HPDE6-E6E7 (cell line): ENCODE measurements at regions not wholly inside any gene's neighbourhood (a gene's known extent, or its start where the extent isn't known, plus 50 kb on each side); places are given as distances from the start of the nearest gene placed in this dataset.

Experiments used
- DNase-seq: peaks from one replicate; pipeline ENCODE4 v3.0.0; 2011; ENCODE audit warnings: missing footprints; ENCODE audit errors: extremely low spot score

DNA sequence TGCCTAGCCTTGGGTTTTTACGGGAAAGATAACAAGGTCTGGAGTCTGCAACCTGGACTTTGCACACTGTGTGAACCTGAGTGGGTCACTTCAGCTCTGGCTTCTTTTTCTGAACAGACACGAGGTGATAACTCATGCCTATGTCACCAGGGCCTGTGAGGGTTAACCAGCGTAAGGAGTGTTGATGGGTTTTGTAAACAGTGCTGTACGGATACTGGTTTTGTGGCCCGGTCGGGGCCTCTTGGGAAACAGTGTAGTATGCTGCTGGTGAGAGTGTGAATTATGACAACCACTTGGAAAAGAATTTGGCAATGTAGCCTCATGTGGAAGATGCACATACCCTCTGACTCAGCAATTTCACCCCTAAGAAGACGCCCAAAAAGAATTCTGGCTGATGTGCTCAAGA, 266.8 kb downstream of the MN1 start:
- no peak for DNase-seq

- no peak for DNase-seq
These were observed 266.1 kb downstream of the MN1 start for GRCh38 chr22:27535452-27535851.

GRCh38 chr22:27537501-27537900, 264.1 kb downstream of the MN1 start:
- no peak for DNase-seq

GRCh38 chr22:27538666-27539065, 262.9 kb downstream of the MN1 start:
- no peak for DNase-seq

DNA sequence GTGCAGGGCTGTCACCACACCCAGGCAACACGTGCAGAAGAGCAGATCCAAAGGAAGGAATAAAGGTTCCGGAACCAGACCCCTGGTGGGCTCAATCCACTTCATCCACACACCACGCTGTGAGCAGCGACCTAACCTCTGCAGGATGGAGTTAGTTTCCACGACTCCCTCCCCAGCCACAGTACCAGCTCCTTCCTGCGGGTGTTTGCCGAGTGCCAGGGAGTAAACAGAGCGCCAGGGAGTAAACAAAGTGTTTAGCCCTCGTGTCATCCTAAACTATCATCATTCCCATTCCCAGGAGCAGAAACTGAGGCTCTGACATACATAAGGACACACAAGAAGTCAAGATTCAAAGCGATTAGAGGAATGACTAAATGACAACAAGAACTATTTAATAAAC, 261.3 kb downstream of the MN1 start:
- DNase-seq = no peak

- DNase-seq = no peak
These were observed 260.7 kb downstream of the MN1 start for GRCh38 chr22:27540656-27541396.

- no peak for DNase-seq
These were observed 259.7 kb downstream of the MN1 start for GRCh38 chr22:27541836-27542235.

- no peak for DNase-seq
These were observed 259.0 kb downstream of the MN1 start for GRCh38 chr22:27542602-27543001.

DNA sequence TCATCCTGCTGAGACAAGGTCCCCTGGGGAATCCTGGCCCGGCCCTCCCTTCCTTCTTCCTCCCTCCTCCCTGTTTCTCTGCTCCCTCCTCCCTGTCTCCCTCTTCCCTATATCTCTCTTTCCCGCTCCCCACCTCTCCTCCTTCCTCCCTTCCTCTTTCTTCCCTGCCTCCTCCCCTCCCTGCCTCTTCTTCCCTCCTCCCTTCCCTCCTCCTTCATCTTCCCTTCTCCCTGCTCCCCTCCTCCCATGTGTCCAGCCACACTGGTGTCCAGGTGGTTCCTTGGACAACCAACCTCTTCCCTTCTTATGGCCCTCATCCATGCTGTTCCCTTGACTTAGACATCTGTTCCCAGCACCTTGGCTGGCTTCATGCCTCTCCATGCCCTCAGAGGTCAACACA, 258.1 kb downstream of the MN1 start:
- DNase-seq = no peak

DNA sequence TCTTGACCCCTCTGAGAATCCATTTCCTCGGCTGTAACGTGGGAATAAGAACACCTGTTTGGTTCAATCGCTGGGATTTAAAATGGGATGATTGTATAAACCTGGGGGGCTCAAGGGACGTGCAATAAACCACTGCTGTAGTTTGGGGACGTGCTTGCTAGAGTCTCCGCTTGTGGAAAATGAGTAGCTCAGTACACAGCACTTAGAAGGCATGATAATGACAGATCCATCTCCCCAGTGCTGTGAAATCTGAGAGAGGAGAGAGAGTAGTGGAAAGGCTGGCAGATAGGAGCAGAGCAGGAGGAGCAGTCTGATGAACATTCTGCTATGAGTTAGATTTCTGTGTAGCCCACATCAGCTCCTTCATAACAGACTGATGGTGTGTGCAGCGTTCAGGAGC, 256.5 kb downstream of the MN1 start:
- DNase-seq = no peak

DNA sequence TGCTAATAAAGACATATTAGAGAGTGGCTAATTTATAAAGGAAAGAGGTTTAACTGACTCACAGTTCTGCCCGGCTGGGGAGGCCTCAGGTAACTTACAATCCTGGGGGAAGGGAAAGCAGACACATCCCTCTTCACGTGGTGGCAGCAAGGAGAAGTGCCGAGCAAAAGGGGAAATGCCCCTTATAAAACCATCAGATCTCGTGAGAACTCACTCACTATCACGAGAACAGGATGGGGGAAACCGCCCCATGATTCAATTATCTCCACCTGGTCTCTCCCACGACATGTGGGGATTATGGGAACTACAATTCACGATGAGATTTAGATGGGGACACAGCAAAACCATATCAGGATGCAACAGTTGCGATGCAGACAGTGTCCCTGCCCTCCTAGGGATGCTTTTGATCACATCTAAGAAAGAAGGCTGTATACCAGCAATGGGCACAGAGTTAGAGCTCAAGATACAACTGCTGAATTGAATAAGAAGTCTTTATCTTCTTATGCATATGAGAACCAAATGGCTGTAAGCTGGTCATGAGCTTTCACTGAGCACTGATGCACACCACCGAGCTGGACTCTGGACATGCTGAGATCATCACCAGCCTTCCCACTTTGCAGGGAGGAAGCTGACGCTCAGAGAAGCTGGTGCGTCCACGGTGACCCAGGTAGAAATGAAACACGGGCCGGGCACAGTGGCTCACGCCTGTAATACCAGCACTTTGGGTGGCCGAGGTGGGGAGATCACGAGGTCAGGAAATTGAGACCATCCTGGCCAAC, 255.2 kb downstream of the MN1 start:
- no peak for DNase-seq

- DNase-seq = no peak
These were observed 250.2 kb downstream of the MN1 start for GRCh38 chr22:27551402-27551801.

- DNase-seq = no peak
These were observed 249.4 kb downstream of the MN1 start for GRCh38 chr22:27552176-27552575.

- no peak for DNase-seq
These were observed 248.7 kb downstream of the MN1 start for GRCh38 chr22:27552863-27553262.

- DNase-seq = peak; percentile 36
These were observed 247.3 kb downstream of the MN1 start for GRCh38 chr22:27554106-27554811.

DNA sequence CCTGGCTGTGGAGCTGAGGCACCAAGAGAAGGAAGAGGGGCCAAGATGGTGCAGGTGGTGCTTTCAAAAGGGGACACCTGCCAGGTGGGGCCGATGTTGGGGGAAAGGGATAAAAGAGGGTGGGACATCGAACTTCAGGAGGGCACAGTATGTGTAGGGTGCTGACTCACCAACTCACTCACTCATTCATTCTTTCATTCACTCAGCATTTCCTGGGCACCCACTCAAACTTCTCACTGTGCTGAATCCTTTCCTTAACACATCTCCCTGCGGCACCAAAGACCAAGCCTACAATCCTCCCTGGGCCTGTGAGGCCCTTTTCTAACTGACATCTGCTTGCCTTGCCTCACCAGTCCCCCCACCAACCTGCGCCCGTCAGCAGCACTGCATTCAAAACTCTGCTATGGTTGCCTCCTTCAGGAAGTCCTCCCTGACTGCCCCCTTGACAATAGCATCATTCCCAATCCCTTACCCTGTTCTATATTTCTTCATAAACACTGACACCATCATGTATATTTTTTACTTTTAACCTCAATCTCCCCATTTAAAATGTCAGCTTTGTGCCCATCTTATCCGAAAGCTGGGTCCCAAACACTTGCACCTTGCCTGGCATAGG, 246.6 kb downstream of the MN1 start:
- DNase-seq = no peak

DNA sequence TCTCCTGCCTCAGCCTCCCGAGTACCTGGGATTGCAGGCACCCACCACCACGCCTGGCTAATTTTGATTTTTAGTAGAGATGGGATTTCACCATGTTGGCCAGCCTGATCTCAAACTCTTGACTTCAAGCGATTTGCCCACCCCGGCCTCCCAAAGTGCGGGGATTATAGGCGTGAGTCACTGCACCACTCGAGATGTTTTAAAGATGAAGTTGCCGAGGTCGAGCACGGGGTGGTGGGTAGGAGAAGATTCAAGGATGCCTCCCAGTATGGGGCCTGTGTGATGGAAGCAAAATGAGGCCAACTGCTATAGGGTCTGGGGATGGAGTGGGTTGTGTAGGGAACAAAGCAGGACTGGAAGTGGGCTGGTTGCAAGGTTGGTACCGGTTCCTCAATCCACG, 245.2 kb downstream of the MN1 start:
- DNase-seq = no peak

DNA sequence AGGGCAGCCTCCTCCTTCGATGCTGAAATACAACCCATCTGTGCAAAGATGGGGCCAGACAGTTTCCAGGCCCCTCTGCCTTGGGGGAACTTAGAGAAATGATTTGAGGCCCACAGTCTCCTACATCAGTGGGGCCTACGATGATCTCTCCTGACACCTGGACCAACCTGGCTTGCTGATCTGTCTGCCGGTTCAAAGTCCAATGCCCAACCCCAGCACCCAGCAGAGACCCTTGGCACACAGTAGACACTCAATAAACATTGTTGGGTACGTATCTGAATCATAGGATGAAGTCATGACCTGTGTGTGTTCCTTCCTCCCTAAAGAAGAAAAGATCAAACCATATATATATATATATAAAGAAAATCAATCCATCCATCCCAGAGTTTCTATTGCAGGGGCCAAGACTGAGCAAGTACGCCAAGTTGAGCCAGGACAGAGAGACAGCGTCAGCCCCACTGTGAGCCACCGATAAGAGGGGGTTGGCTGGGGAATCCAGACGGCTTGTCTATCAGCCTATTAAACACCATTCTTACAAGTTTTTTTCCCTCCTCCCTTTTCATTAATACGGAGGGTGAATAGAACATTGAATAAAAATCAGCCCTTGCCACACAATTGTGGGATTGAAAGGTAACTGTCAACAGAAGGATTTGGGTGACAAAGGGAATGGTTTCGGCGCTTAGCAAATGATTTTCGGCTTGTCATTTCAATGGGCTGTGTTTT, 244.1 kb downstream of the MN1 start:
- DNase-seq = no peak

GRCh38 chr22:27558658-27559371, 242.7 kb downstream of the MN1 start:
- no peak for DNase-seq

- DNase-seq = no peak
These were observed 240.8 kb downstream of the MN1 start for GRCh38 chr22:27560781-27561180.
